HG03378 (cell line): ENCODE measurements at regions not wholly inside any gene's neighbourhood (a gene's known extent, or its start where the extent isn't known, plus 50 kb on each side); places are given as distances from the start of the nearest gene placed in this dataset.

ENCODE experiments used
- ATAC-seq: cut with Tn5 transposase; IDR thresholded peaks from one replicate; pipeline ENCODE4 v1.9.1; 2021; ENCODE audit warnings: mild to moderate bottlenecking, moderate library complexity; ENCODE audit not compliant: unreplicated experiment

- no peak for ATAC-seq
Observed at GRCh38 chrX:22650691-22651090, 349.1 kb upstream of the DDX53 start.

GRCh38 chrX:22652596-22652995 lies 347.2 kb upstream of the DDX53 start:
- no peak for ATAC-seq

- no peak for ATAC-seq
Observed at GRCh38 chrX:22660756-22661155, 339.0 kb upstream of the DDX53 start.

GRCh38 chrX:22662776-22663175 lies 337.0 kb upstream of the DDX53 start:
- no peak for ATAC-seq

- ATAC-seq, result no peak
Observed at GRCh38 chrX:22664826-22665225, 334.9 kb upstream of the DDX53 start.

GRCh38 chrX:22665818-22666217 lies 333.9 kb upstream of the DDX53 start:
- no peak for ATAC-seq

GRCh38 chrX:22666441-22666840 lies 333.3 kb upstream of the DDX53 start:
- no peak for ATAC-seq

GRCh38 chrX:22674932-22675331 lies 324.8 kb upstream of the DDX53 start:
- ATAC-seq, result no peak

GRCh38 chrX:22686138-22686541 lies 313.6 kb upstream of the DDX53 start:
- no peak for ATAC-seq

GRCh38 chrX:22689290-22689689 lies 310.5 kb upstream of the DDX53 start:
- no peak for ATAC-seq

- no peak for ATAC-seq
Observed at GRCh38 chrX:22690116-22690515, 309.6 kb upstream of the DDX53 start.

GRCh38 chrX:22691966-22692565 lies 307.7 kb upstream of the DDX53 start:
- ATAC-seq, result no peak

GRCh38 chrX:22698151-22698550 lies 301.6 kb upstream of the DDX53 start:
- no peak for ATAC-seq

GRCh38 chrX:22699581-22700091 lies 300.1 kb upstream of the DDX53 start:
- ATAC-seq, result no peak

- ATAC-seq, result no peak
Observed at GRCh38 chrX:22712942-22713341, 286.8 kb upstream of the DDX53 start.

GRCh38 chrX:22730542-22730941 lies 269.2 kb upstream of the DDX53 start:
- ATAC-seq, result no peak

GRCh38 chrX:22737541-22737940 lies 262.2 kb upstream of the DDX53 start:
- ATAC-seq, result no peak

- ATAC-seq, result no peak
Observed at GRCh38 chrX:22739276-22739675, 260.5 kb upstream of the DDX53 start.

- no peak for ATAC-seq
Observed at GRCh38 chrX:22740836-22741235, 258.9 kb upstream of the DDX53 start.

- ATAC-seq, result no peak
Observed at GRCh38 chrX:22742174-22742573, 257.6 kb upstream of the DDX53 start.

- ATAC-seq, result no peak
Observed at GRCh38 chrX:22746081-22746480, 253.7 kb upstream of the DDX53 start.

- peak; percentile 97 for ATAC-seq
Observed at GRCh38 chrX:22748093-22748999, 251.4 kb upstream of the DDX53 start.
